GM18867 (cell line): ENCODE measurements at regions not wholly inside any gene's neighbourhood (a gene's known extent, or its start where the extent isn't known, plus 50 kb on each side); places are given as distances from the start of the nearest gene placed in this dataset.
"Not testable (repeated sequence)": the region's sequence is repeated elsewhere in the genome, so short reads cannot be mapped to it uniquely, and the experiment has no call there.

Experiments
- ATAC-seq: cut with Tn5 transposase; IDR thresholded peaks from one replicate; pipeline ENCODE4 v1.9.1; 2021; ENCODE audit warnings: mild to moderate bottlenecking, moderate library complexity; ENCODE audit not compliant: unreplicated experiment

GRCh38 chr4:66489370-66489769 is 819.1 kb upstream of the EPHA5 start:
- ATAC-seq = no peak

GRCh38 chr4:66486068-66486467 is 815.8 kb upstream of the EPHA5 start:
- no peak for ATAC-seq

- no peak for ATAC-seq
Observed at GRCh38 chr4:66482186-66482585, 811.9 kb upstream of the EPHA5 start.

GRCh38 chr4:66475596-66475995 is 805.3 kb upstream of the EPHA5 start:
- no peak for ATAC-seq

GRCh38 chr4:66465111-66465510 is 794.8 kb upstream of the EPHA5 start:
- no peak for ATAC-seq

- not testable (repeated sequence) for ATAC-seq
Observed at GRCh38 chr4:66462890-66463289, 792.6 kb upstream of the EPHA5 start.

GRCh38 chr4:66451741-66452140 is 781.5 kb upstream of the EPHA5 start:
- no peak for ATAC-seq

- no peak for ATAC-seq
Observed at GRCh38 chr4:66443008-66443407, 772.7 kb upstream of the EPHA5 start.

GRCh38 chr4:66439508-66439907 is 769.2 kb upstream of the EPHA5 start:
- ATAC-seq = no peak

GRCh38 chr4:66433706-66434105 is 763.4 kb upstream of the EPHA5 start:
- no peak for ATAC-seq

GRCh38 chr4:66430856-66431255 is 760.6 kb upstream of the EPHA5 start:
- ATAC-seq = no peak

GRCh38 chr4:66429276-66429675 is 759.0 kb upstream of the EPHA5 start:
- ATAC-seq = no peak

GRCh38 chr4:66416425-66416824 is 746.1 kb upstream of the EPHA5 start:
- no peak for ATAC-seq

GRCh38 chr4:66404141-66404540 is 733.9 kb upstream of the EPHA5 start:
- ATAC-seq = no peak

- no peak for ATAC-seq
Observed at GRCh38 chr4:66376921-66377320, 706.6 kb upstream of the EPHA5 start.

- no peak for ATAC-seq
Observed at GRCh38 chr4:66376396-66376795, 706.1 kb upstream of the EPHA5 start.

GRCh38 chr4:66373268-66373667 is 703.0 kb upstream of the EPHA5 start:
- ATAC-seq = no peak

- no peak for ATAC-seq
Observed at GRCh38 chr4:66372706-66373105, 702.4 kb upstream of the EPHA5 start.

GRCh38 chr4:66367043-66367660 is 696.9 kb upstream of the EPHA5 start:
- no peak for ATAC-seq

- ATAC-seq = not testable (repeated sequence)
Observed at GRCh38 chr4:66360395-66360794, 690.1 kb upstream of the EPHA5 start.

- no peak for ATAC-seq
Observed at GRCh38 chr4:66357316-66357715, 687.0 kb upstream of the EPHA5 start.

GRCh38 chr4:66355328-66355727 is 685.0 kb upstream of the EPHA5 start:
- no peak for ATAC-seq

GRCh38 chr4:66351761-66352160 is 681.5 kb upstream of the EPHA5 start:
- no peak for ATAC-seq
